GM18861 (cell line): ENCODE measurements at regions not wholly inside any gene's neighbourhood (a gene's known extent, or its start where the extent isn't known, plus 50 kb on each side); places are given as distances from the start of the nearest gene placed in this dataset.
"Not testable (repeated sequence)": the region's sequence is repeated elsewhere in the genome, so short reads cannot be mapped to it uniquely, and the experiment has no call there.

Experiments used
- ATAC-seq: cut with Tn5 transposase; IDR thresholded peaks from one replicate; pipeline ENCODE4 v1.9.1; 2021; ENCODE audit not compliant: unreplicated experiment

GRCh38 chr2:41137031-41137430 is 685.1 kb upstream of the SLC8A1 start:
- ATAC-seq = no peak

GRCh38 chr2:41141146-41141791 is 689.4 kb upstream of the SLC8A1 start:
- ATAC-seq = no peak

GRCh38 chr2:41142478-41142877 is 690.6 kb upstream of the SLC8A1 start:
- ATAC-seq = no peak

GRCh38 chr2:41145066-41145465 is 693.2 kb upstream of the SLC8A1 start:
- ATAC-seq = no peak

GRCh38 chr2:41149054-41149453 is 697.2 kb upstream of the SLC8A1 start:
- ATAC-seq = no peak

GRCh38 chr2:41151746-41152145 is 699.9 kb upstream of the SLC8A1 start:
- ATAC-seq = no peak

- no peak for ATAC-seq
Measured at GRCh38 chr2:41152318-41152717, 700.4 kb upstream of the SLC8A1 start.

GRCh38 chr2:41160439-41160838 is 708.5 kb upstream of the SLC8A1 start:
- ATAC-seq = no peak

GRCh38 chr2:41167014-41167413 is 715.1 kb upstream of the SLC8A1 start:
- no peak for ATAC-seq

- ATAC-seq = no peak
Measured at GRCh38 chr2:41169744-41170143, 717.9 kb upstream of the SLC8A1 start.

- no peak for ATAC-seq
Measured at GRCh38 chr2:41170589-41170988, 718.7 kb upstream of the SLC8A1 start.

- no peak for ATAC-seq
Measured at GRCh38 chr2:41180387-41180786, 728.5 kb upstream of the SLC8A1 start.

GRCh38 chr2:41182961-41183360 is 731.1 kb upstream of the SLC8A1 start:
- ATAC-seq = no peak

GRCh38 chr2:41187376-41188122 is 735.7 kb upstream of the SLC8A1 start:
- ATAC-seq = no peak

GRCh38 chr2:41194230-41194629 is 742.3 kb upstream of the SLC8A1 start:
- no peak for ATAC-seq

- ATAC-seq = no peak
Measured at GRCh38 chr2:41197781-41198180, 745.9 kb upstream of the SLC8A1 start.

- no peak for ATAC-seq
Measured at GRCh38 chr2:41199334-41199733, 747.4 kb upstream of the SLC8A1 start.

GRCh38 chr2:41204315-41204714 is 752.4 kb upstream of the SLC8A1 start:
- ATAC-seq = no peak

- ATAC-seq = no peak
Measured at GRCh38 chr2:41206004-41206403, 754.1 kb upstream of the SLC8A1 start.

GRCh38 chr2:41207578-41207977 is 755.7 kb upstream of the SLC8A1 start:
- no peak for ATAC-seq

- not testable (repeated sequence) for ATAC-seq
Measured at GRCh38 chr2:41210030-41210429, 758.1 kb upstream of the SLC8A1 start.

- ATAC-seq = no peak
Measured at GRCh38 chr2:41216978-41217377, 765.1 kb upstream of the SLC8A1 start.

- ATAC-seq = no peak
Measured at GRCh38 chr2:41222593-41222992, 770.7 kb upstream of the SLC8A1 start.
